Panc1 (cell line): ENCODE measurements at regions not wholly inside any gene's neighbourhood (a gene's known extent, or its start where the extent isn't known, plus 50 kb on each side); places are given as distances from the start of the nearest gene placed in this dataset.
A peak's percentile ranks its signal among the peaks of the same experiment; 100 is the strongest.

ENCODE experiments used
- ATAC-seq: fragments of 200-7000 bp; cut with Tn5 transposase; 2 replicates; pipeline ENCODE4 v1.9.1; 2020; ENCODE audit warnings: mild to moderate bottlenecking, moderate library complexity
- BruUV-seq: library from RNA; stranded (reverse); fragments of 400-500 nt; replicated peaks from 2 replicates; lab custom pipeline; 2021; lab: Mats Ljungman, UMichigan
- CTCF ChIA-PET: fragments of 300-600 bp; sonication (Branson Sonifier 250); formaldehyde crosslinking; loops from one replicate; lab custom pipeline; 2022; ENCODE audit warnings: antibody characterized with exemption; lab: Charles Lee
- POLR2A ChIA-PET: fragments of 300-600 bp; sonication (Branson Sonifier 250); formaldehyde crosslinking; loops from one replicate; lab custom pipeline; 2022; ENCODE audit warnings: antibody characterized with exemption; lab: Charles Lee
- DNase-seq: peaks from one replicate; pipeline ENCODE4 v3.0.0-alpha.2; 2010; ENCODE audit warnings: low read depth, low spot score
- H3K27ac ChIP-seq: 2 replicates; pipeline ENCODE4 v1.5.1; 2011; ENCODE audit warnings: mild to moderate bottlenecking, low read length, inconsistent platforms
- H3K27me3 ChIP-seq: fragments of 200-500 bp; sonication (Bioruptor generic); 2 replicates; pipeline ENCODE4 v1.6.0; 2014; ENCODE audit warnings: low read length, inconsistent platforms; ENCODE audit not compliant: control insufficient read depth, insufficient read depth
- H3K36me3 ChIP-seq: fragments of 200-500 bp; sonication (Bioruptor generic); 2 replicates; pipeline ENCODE4 v1.5.1; 2014; ENCODE audit warnings: inconsistent platforms, mild to moderate bottlenecking, low read length, moderate library complexity; ENCODE audit not compliant: control insufficient read depth, insufficient read depth
- H3K4me1 ChIP-seq: 2 replicates; pipeline ENCODE4 v1.5.1; 2011; ENCODE audit warnings: inconsistent platforms, mild to moderate bottlenecking, low read length, moderate library complexity; ENCODE audit not compliant: control insufficient read depth, insufficient read depth
- H3K4me3 ChIP-seq, 2 experiments: 2 replicates each; pipeline ENCODE4 v1.5.1; 2011 to 2012; ENCODE audit warnings: low read depth in 2 of 2, low read length in 2 of 2, mild to moderate bottlenecking in 2 of 2, inconsistent platforms in 1 of 2, moderate library complexity in 1 of 2
- H3K9me3 ChIP-seq: fragments of 200-500 bp; sonication (Bioruptor generic); 2 replicates; pipeline ENCODE4 v1.5.1; 2014; ENCODE audit warnings: low read depth, mild to moderate bottlenecking, inconsistent platforms, low read length, moderate library complexity; ENCODE audit not compliant: control insufficient read depth, insufficient read depth
- POLR2AphosphoS5 ChIP-seq: IDR thresholded peaks from 2 replicates; pipeline ENCODE4 v1.6.1; 2012; ENCODE audit warnings: mild to moderate bottlenecking, low read depth, low read length, moderate library complexity
- SIN3A ChIP-seq: IDR thresholded peaks from 2 replicates; pipeline ENCODE4 v1.6.1; 2012; ENCODE audit warnings: low read depth, mild to moderate bottlenecking, low read length, moderate library complexity, borderline replicate concordance; ENCODE audit not compliant: insufficient read depth
- TCF7L2 ChIP-seq: IDR thresholded peaks from 2 replicates; pipeline ENCODE4 v1.6.1; 2011; ENCODE audit warnings: mild to moderate bottlenecking, low read depth, low read length, inconsistent platforms
- in situ Hi-C: cut with HindIII; loops from 2 replicates; pipeline ENCODE4 v1.10.0; 2016; ENCODE audit warnings: low sequenced_read_pairs, low pct_unique_long_range_greater_than_20kb
- intact Hi-C: fragments of 100-400 bp; cut with micrococcal nuclease; formaldehyde crosslinking; loops from one replicate; pipeline ENCODE4 v1.10.0; 2022; ENCODE audit not compliant: unreplicated experiment
- TF ChIP-seq, protein P1 (sequence below), 2 experiments: IDR thresholded peaks; 2 replicates each; pipeline ENCODE4 v1.6.1; 2011 to 2012; ENCODE audit warnings: low read depth in 2 of 2, control low read depth in 1 of 2, low read length in 1 of 2, mild to moderate bottlenecking in 1 of 2, moderate library complexity in 1 of 2; ENCODE audit not compliant: insufficient read depth in 1 of 2
- TF ChIP-seq, protein P2 (sequence below): fragments of 450-650 bp; IDR thresholded peaks from 2 replicates; pipeline ENCODE4 v1.5.1; 2017; ENCODE audit warnings: mild to moderate bottlenecking

- no peak overlapping the region for H3K27ac ChIP-seq
- peak; percentile 8 for DNase-seq
- no peaks in the 10 kb centered on the region for H3K9me3 ChIP-seq
- H3K27me3 ChIP-seq: no peaks in the 10 kb centered on the region
- no peak for ATAC-seq
- POLR2A ChIA-PET: no interaction called here
- CTCF ChIA-PET: no interaction called here
- no peak for TF ChIP-seq SIN3A
- TF ChIP-seq TCF7L2: no peak
- TF ChIP-seq, protein P1, sequence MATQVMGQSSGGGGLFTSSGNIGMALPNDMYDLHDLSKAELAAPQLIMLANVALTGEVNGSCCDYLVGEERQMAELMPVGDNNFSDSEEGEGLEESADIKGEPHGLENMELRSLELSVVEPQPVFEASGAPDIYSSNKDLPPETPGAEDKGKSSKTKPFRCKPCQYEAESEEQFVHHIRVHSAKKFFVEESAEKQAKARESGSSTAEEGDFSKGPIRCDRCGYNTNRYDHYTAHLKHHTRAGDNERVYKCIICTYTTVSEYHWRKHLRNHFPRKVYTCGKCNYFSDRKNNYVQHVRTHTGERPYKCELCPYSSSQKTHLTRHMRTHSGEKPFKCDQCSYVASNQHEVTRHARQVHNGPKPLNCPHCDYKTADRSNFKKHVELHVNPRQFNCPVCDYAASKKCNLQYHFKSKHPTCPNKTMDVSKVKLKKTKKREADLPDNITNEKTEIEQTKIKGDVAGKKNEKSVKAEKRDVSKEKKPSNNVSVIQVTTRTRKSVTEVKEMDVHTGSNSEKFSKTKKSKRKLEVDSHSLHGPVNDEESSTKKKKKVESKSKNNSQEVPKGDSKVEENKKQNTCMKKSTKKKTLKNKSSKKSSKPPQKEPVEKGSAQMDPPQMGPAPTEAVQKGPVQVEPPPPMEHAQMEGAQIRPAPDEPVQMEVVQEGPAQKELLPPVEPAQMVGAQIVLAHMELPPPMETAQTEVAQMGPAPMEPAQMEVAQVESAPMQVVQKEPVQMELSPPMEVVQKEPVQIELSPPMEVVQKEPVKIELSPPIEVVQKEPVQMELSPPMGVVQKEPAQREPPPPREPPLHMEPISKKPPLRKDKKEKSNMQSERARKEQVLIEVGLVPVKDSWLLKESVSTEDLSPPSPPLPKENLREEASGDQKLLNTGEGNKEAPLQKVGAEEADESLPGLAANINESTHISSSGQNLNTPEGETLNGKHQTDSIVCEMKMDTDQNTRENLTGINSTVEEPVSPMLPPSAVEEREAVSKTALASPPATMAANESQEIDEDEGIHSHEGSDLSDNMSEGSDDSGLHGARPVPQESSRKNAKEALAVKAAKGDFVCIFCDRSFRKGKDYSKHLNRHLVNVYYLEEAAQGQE (IDR thresholded peaks at IDR 0.05; ENCODE audit: insufficient read depth in 1 of 2, low read depth in 2 of 2, low read length in 1 of 2): no peak
- TF ChIP-seq, protein P2, sequence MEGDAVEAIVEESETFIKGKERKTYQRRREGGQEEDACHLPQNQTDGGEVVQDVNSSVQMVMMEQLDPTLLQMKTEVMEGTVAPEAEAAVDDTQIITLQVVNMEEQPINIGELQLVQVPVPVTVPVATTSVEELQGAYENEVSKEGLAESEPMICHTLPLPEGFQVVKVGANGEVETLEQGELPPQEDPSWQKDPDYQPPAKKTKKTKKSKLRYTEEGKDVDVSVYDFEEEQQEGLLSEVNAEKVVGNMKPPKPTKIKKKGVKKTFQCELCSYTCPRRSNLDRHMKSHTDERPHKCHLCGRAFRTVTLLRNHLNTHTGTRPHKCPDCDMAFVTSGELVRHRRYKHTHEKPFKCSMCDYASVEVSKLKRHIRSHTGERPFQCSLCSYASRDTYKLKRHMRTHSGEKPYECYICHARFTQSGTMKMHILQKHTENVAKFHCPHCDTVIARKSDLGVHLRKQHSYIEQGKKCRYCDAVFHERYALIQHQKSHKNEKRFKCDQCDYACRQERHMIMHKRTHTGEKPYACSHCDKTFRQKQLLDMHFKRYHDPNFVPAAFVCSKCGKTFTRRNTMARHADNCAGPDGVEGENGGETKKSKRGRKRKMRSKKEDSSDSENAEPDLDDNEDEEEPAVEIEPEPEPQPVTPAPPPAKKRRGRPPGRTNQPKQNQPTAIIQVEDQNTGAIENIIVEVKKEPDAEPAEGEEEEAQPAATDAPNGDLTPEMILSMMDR: no peak
- TF ChIP-seq POLR2AphosphoS5: no peak
- BruUV-seq: no TSS peak
- no peaks in the 10 kb centered on the region for H3K36me3 ChIP-seq
- intact Hi-C loops: no loop called here
- no peaks in the 10 kb centered on the region for H3K4me1 ChIP-seq
- in situ Hi-C loops: no loop called here
- H3K4me3 ChIP-seq: no peak overlapping the region
Observed at GRCh38 chr13:62846302-62846701, 1430.7 kb upstream of the PCDH20 start.

- intact Hi-C loops: no loop called here
- ATAC-seq (no peak), DNase-seq (no peak)
- Histone ChIP-seq H3K27me3 (no peaks in the 10 kb centered on the region), H3K9me3 (no peaks in the 10 kb centered on the region), H3K4me3 (no peak overlapping the region), H3K27ac (no peak overlapping the region), H3K36me3 (no peaks in the 10 kb centered on the region), H3K4me1 (no peaks in the 10 kb centered on the region)
- CTCF ChIA-PET: no interaction called here
- no TSS peak for BruUV-seq
- TF ChIP-seq SIN3A: no peak
- TF ChIP-seq TCF7L2: no peak
- TF ChIP-seq, protein P2: no peak
- TF ChIP-seq POLR2AphosphoS5: no peak
- TF ChIP-seq, protein P1 (IDR thresholded peaks at IDR 0.05; ENCODE audit: insufficient read depth in 1 of 2, low read depth in 2 of 2, low read length in 1 of 2): no peak
- POLR2A ChIA-PET: no interaction called here
- in situ Hi-C loops: no loop called here
Observed at GRCh38 chr13:62839338-62839737, 1423.7 kb upstream of the PCDH20 start.
